GM18951 (cell line): ENCODE measurements at regions not wholly inside any gene's neighbourhood (a gene's known extent, or its start where the extent isn't known, plus 50 kb on each side); places are given as distances from the start of the nearest gene placed in this dataset.
"Not testable (repeated sequence)": the region's sequence is repeated elsewhere in the genome, so short reads cannot be mapped to it uniquely, and the experiment has no call there.

Source experiments
- POLR2A ChIP-seq: IDR thresholded peaks from 4 replicates; pipeline ENCODE4 v1.6.1; 2011; ENCODE audit warnings: mild to moderate bottlenecking; ENCODE audit not compliant: insufficient read length, insufficient read depth; ENCODE audit errors: extremely low read depth
- in situ Hi-C: fragments of 300-500 bp; cut with MboI; formaldehyde crosslinking; loops from one replicate; pipeline ENCODE4 v1.12.0; 2022; ENCODE audit warnings: low sequenced_read_pairs, mixed read lengths, inconsistent platforms; ENCODE audit not compliant: unreplicated experiment

DNA sequence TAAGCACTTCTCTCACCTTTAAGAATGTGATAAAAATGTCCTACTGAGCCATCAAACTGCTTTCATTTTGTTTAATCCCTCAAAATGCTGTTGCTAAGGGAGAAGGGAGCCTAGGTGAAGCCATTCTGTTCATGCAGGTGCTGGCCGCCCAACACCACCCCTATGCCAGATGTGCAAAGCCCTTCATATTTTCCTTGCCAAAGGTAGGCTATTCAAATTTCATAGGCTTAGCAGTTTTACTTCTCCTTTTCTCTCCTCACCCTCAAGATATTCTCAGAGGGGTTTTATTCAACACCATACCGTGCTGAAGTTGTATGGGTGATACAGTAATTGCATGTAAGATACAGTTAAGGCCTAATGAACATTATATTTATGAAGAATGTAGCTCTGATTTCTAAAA, 461.7 kb downstream of the GXYLT1 start:
- in situ Hi-C loops, result no loop called here
- no peak for TF ChIP-seq POLR2A

DNA sequence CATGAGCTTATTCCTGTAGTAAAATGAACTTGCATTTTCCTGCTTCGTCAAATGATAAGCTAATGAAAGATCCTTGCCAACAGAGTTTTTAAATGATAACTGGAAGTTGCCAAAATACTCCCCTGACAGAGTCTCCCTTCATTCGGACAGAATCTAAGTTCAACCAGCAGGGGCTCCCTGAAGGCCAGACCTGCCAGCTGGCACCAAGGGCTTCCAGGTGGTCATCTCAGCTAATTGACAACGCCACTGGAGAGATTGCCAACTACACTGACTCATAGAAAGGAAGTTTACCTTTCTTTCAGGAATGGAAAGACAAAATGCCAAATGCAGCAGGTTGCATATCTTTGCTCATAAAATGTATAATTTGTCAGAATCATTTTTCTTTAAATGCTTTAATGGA, 462.8 kb downstream of the GXYLT1 start:
- in situ Hi-C loops, result no loop called here
- TF ChIP-seq POLR2A, result no peak

GRCh38 chr12:41680155-41680554, 464.5 kb downstream of the GXYLT1 start:
- in situ Hi-C loops, result no loop called here
- no peak for TF ChIP-seq POLR2A

DNA sequence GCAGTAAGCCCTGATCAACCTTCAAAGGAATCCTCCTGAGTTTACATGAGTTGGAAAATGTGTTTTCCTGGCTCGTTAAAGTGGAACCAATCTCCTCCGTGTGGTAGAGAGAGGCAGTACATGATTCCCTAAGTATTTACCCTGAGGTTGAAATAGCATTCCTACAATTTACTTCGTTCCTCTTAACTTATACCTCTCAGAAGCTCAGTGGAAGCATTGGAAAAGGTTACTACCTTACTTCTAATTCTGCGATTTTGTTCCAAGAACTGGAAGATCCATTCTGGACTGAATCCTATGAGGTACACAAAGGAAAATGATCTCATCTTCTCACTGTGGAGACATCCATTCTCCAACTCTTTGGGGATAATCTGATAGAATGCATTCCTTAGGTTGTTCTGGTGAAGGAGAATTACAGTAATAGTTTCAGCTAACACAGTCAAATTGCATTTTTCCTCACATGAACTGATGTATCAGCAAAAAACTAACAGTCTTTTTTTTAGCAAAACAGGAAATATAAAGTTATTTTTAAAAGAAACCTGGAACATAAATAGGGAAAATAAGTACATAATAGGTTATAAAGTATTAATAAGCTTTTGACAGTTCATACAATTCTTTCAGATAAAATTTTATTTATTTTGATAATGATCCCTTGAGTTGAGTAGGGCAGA, 475.6 kb downstream of the PDZRN4 start:
- in situ Hi-C loops, result no loop called here
- TF ChIP-seq POLR2A, result no peak

DNA sequence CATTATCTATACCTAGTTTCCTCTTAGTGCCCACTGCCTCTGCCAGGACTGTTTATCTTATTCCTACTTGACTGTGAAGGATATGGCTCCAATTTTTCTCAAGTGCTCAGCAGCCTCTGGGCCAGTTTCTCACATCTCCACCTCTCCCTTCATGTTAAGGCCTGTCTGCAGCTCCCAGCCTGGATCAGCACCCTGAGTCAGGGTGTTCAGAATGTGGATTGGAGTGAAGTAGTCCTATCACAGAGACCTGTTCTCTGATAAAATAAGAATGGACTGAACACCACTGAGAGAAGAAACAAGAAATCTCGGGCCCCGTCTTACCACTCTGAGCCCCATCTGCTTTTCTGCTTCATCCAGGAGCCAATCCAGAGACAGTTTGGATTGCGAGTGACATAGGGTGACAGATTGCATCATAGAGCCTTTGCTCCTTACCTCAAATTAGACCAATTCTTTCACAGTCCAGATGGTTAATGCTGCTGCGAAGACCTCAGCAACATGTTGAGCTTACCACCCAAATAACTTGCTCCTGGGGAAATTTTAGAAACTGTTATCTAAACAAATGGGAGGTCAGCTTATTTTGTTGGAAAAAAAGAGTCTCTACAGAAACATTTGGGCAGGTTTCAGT, 473.1 kb downstream of the PDZRN4 start:
- in situ Hi-C loops, result no loop called here
- no peak for TF ChIP-seq POLR2A

DNA sequence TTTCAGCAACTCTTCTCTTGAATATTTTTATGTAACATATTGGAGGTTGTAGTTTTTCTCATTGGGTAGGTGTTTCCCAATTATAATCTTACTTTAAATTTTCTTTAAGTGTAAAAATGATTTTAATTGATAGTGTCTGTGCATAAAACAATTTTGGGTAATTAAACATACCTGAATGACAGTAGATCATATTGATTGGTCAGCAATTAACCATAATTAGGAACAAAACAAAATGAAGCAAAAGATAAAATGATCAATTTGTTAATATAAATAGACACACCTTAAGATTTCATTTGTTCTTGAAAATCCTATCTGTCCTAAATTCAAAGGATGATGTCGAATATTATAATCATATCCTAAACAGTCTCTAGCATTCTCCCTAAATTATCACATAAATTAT, 468.3 kb downstream of the PDZRN4 start:
- no peak for TF ChIP-seq POLR2A
- in situ Hi-C loops, result no loop called here

DNA sequence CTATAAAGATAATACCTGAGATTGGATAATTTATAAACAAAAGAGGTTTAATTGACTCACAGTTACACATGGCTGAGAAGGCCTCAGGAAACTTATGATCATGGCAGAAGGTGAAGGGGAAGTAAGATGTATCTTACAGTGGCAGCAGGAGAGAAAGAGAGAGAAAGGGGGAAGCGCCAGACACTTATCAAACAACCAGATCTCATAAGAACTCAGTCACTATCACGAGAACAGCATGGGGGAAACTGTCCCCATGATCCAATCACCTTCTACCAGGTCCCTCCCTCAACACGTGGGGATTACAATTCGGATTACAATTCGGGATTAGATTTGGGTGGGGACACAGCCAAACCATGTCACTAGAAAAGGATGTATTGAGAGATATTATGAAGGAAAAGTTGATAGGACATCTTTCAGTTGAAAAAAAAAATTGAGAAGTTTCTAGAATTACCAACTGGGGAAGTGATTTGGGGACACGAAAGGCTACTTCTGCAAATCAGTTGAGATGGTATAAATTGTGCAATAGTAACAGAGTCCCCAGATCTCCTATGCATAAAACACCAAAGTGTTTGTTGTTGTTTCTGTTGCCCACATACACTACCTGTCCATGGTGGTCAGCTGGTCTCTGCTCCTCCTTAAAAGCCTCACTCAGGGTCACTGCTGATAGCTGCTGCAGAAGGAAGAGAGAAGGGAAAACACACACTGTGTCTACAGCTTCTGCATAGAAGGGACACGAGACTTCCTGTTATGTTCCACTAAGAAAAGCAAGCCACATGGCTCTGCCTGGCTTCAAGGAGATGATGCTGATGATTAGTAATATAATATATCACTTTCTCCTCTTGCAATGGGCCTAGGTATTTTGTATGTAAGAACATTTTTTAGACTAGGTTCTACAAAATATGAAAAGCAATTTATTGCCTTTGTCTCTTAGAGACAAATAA, 465.5 kb downstream of the PDZRN4 start:
- in situ Hi-C loops, result no loop called here
- TF ChIP-seq POLR2A, result no peak

DNA sequence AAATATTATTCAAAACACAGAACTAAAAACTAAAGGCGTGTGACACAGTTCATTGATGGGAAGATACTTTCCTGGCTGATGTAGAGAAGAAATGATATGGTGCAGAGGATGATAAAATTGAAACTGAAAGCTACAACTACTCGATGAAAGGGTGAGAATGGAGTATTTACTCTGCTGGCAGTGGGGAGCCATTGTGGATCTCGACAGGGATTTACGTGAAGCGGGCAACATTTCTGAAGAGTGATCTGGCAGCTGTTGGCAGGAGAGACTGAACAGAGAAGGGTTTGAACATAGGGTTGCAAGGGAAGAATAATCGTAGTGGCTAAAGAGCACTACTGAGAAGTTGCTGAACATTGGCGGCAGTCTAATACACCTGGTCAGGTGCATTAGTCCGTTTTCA, 464.9 kb downstream of the PDZRN4 start:
- in situ Hi-C loops, result no loop called here
- TF ChIP-seq POLR2A, result no peak

DNA sequence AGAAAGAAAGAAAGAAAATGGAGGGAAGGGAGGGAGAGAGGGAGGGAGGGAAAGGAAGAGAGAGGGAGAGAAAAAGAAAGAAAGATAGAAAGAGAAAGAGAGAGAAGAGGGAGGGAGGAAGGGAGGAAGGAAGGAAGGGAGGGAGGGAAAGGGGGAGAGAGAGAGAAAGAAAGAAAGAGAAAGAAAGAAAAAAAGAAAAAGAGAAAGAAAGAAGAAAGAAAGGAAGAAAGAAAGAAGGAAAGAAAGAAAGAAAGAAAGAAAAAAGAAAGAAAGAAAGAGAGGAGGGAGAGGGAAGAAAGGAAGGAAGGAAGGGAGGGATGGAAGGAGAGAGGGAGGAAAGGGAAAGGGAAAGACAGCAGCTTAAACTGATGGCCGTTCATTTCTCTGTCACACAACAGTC, 457.5 kb downstream of the PDZRN4 start:
- no peak for TF ChIP-seq POLR2A
- in situ Hi-C loops, result no loop called here

DNA sequence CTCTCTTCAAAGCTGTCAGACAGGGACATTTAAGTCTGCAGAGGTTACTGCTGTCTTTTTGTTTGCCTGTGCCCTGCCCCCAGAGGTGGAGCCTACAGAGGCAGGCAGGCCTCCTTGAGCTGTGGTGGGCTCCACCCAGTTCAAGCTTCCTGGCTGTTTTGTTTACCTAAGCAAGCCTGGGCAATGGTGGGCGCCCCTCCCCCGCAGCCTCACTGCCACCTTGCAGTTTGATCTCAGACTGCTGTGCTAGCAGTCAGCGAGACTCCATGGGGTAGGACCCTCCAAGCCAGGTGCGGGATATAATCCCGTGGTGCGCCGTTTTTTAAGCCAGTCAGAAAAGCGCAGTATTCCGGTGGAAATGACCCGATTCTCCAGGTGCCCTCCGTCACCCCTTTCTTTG, 454.7 kb downstream of the PDZRN4 start:
- in situ Hi-C loops, result not testable (repeated sequence)

GRCh38 chr12:41636653-41637052, 448.5 kb downstream of the PDZRN4 start:
- in situ Hi-C loops, result no loop called here
- TF ChIP-seq POLR2A, result no peak

DNA sequence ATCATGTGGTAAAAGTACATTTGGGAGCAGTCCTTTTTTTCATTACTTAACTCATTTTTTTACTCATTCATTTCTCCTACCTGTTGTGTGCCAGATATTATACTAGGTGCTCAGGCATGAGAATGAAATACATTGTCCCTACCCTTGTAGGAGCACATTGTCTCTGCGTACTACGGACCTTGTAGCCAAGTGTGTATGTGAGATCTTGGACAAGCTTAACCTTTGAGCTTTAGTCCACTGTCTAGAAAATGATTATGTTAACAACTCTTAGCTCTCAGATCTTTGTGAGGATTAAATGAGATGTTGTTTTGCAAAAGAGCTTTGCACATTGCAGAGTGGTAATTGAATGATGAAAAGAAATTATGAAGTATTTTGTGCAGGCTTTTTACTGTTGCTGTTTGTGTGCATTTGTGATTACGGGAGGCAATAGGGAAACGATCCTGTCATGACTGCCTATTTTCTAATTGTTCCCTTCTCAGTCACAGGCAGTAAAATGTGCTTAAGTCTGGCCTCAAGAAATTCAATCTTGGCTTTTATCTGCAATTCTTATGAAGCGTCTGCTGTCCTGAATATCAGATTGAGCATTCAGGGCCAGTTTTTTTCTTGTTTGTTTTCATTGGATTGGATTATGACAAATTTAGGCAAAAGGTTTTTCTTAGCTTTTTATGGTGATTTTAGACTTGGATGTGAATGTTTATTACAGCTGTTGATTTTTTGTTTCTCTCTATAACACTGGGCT, 447.7 kb downstream of the PDZRN4 start:
- no peak for TF ChIP-seq POLR2A
- in situ Hi-C loops, result no loop called here

DNA sequence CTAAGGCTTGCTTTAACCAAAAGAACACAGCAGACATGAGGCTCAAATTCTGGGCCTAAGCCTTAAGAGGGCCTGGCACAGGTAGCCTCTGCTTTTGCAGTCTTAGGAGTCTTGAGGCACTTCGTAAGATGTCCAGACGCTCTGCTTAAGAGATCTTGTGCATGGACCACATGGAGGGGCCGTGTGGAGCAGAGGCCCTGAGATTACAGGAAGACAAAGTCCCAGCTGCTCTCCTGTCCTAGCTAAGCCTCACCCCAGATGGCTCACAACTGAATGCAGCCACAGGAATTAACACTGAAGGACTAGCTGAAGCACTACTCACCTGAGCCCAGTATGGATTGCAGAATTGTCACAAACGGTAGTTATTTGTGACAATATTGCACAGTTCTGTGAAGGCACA, 446.0 kb downstream of the PDZRN4 start:
- TF ChIP-seq POLR2A, result no peak
- in situ Hi-C loops, result no loop called here

- in situ Hi-C loops, result no loop called here
Measured at GRCh38 chr12:41629611-41630010, 441.5 kb downstream of the PDZRN4 start.

More at GRCh38 chr12:41629611-41630010, 441.5 kb downstream of the PDZRN4 start:
- no peak for TF ChIP-seq POLR2A
